ENCODE measurements at regions not wholly inside any gene's neighbourhood (a gene's known extent, or its start where the extent isn't known, plus 50 kb on each side); places are given as distances from the start of the nearest gene placed in this dataset.

DNA sequence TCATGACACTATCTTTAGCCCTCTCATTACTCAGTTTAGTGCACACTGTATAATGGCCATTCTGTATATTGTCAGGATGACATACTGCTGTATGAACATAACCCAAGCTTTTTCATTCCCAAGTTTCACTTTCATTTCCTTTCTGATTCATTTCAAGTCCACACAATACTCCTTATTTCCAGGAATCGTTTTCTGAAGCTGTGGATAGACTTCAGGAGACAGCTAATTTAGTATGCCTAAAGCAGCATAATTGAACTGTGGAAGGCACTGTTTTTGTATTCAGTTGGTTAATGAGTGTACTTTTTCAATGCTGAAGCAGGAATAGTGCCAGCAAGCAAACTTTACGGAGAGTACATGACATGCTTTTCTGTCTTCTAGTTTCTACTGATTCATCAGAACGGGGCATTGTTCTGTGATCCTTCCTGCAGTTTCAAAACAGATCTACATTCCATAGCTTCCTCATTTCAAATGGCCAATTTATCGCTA is 578.5 kb upstream of the ZP4 start:
- TF ChIP-seq, protein P1, sequence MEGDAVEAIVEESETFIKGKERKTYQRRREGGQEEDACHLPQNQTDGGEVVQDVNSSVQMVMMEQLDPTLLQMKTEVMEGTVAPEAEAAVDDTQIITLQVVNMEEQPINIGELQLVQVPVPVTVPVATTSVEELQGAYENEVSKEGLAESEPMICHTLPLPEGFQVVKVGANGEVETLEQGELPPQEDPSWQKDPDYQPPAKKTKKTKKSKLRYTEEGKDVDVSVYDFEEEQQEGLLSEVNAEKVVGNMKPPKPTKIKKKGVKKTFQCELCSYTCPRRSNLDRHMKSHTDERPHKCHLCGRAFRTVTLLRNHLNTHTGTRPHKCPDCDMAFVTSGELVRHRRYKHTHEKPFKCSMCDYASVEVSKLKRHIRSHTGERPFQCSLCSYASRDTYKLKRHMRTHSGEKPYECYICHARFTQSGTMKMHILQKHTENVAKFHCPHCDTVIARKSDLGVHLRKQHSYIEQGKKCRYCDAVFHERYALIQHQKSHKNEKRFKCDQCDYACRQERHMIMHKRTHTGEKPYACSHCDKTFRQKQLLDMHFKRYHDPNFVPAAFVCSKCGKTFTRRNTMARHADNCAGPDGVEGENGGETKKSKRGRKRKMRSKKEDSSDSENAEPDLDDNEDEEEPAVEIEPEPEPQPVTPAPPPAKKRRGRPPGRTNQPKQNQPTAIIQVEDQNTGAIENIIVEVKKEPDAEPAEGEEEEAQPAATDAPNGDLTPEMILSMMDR (IDR thresholded peaks at IDR 0.05) = no peak
- Histone ChIP-seq H3K4me3 (ENCODE audit: low read depth in 1 of 2, low read length in 1 of 2) (no peak overlapping the region), H3K27me3 (no peaks in the 10 kb centered on the region), H3K4me1 (ENCODE audit: control insufficient read depth in 1 of 2, insufficient read depth in 1 of 2, low read depth in 1 of 2, low read length in 1 of 2) (no peaks in the 10 kb centered on the region), H3K9me3 (no peaks in the 10 kb centered on the region), H3K36me3 (no peaks in the 10 kb centered on the region), H3K27ac (no peak overlapping the region)

DNA sequence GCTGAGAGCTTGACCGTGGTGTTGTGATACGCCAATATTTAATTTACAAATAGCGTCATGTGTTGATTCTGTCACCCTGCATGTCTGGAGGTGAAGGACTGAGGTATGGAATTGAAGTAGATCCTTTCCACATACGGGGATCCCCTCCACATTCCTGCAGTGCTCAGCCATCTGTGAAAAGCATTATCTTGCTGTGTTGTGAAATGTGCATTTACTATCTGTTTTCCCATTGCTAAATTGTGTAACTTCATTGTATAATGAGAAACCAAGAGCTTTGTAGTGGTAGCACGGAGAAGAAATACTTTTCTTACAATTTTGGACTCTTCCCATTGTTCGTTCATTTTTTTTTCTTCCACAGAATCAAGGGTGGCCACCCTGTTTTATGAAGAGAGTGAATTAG is 577.3 kb upstream of the ZP4 start:
- Histone ChIP-seq H3K36me3 (no peaks in the 10 kb centered on the region), H3K27me3 (no peaks in the 10 kb centered on the region), H3K4me3 (ENCODE audit: low read depth in 1 of 2, low read length in 1 of 2) (no peak overlapping the region), H3K4me1 (ENCODE audit: control insufficient read depth in 1 of 2, insufficient read depth in 1 of 2, low read depth in 1 of 2, low read length in 1 of 2) (no peaks in the 10 kb centered on the region), H3K9me3 (no peaks in the 10 kb centered on the region), H3K27ac (no peak overlapping the region)
- TF ChIP-seq, protein P1 (IDR thresholded peaks at IDR 0.05) = no peak

DNA sequence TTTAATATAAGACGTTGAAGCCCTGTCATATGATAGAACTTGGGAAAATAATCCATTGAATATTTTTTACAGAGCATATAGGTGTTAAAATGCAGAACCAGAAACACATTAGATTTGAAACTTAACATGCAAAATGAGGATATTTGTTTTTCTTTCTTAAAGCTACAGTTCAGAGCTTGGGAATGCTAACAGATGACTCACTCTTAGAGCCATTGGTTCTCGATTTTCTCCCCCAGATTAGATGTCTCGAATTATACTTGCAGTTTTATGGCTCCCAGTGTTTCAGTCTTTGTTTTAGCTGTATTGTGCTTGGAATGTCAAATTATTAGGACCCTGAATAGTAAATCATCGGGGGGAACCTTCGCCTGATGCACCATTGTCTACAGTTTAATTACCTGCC is 575.7 kb upstream of the ZP4 start:
- no peaks in the 10 kb centered on the region for H3K9me3 ChIP-seq
- no peak overlapping the region for H3K4me3 ChIP-seq (ENCODE audit: low read depth in 1 of 2, low read length in 1 of 2)
- TF ChIP-seq, protein P1 (IDR thresholded peaks at IDR 0.05) = no peak
- H3K36me3 ChIP-seq = no peaks in the 10 kb centered on the region
- H3K27me3 ChIP-seq = no peaks in the 10 kb centered on the region
- H3K4me1 ChIP-seq (ENCODE audit: control insufficient read depth in 1 of 2, insufficient read depth in 1 of 2, low read depth in 1 of 2, low read length in 1 of 2) = no peaks in the 10 kb centered on the region
- no peak overlapping the region for H3K27ac ChIP-seq

- H3K4me1 ChIP-seq (ENCODE audit: control insufficient read depth in 1 of 2, insufficient read depth in 1 of 2, low read depth in 1 of 2, low read length in 1 of 2) = no peaks in the 10 kb centered on the region
- no peaks in the 10 kb centered on the region for H3K36me3 ChIP-seq
- no peak overlapping the region for H3K4me3 ChIP-seq (ENCODE audit: low read depth in 1 of 2, low read length in 1 of 2)
- H3K27me3 ChIP-seq = no peaks in the 10 kb centered on the region
- no peaks in the 10 kb centered on the region for H3K9me3 ChIP-seq
- TF ChIP-seq, protein P1 (IDR thresholded peaks at IDR 0.05) = no peak
- no peak overlapping the region for H3K27ac ChIP-seq
These were observed 574.7 kb upstream of the ZP4 start for GRCh38 chr1:238465449-238465848.

DNA sequence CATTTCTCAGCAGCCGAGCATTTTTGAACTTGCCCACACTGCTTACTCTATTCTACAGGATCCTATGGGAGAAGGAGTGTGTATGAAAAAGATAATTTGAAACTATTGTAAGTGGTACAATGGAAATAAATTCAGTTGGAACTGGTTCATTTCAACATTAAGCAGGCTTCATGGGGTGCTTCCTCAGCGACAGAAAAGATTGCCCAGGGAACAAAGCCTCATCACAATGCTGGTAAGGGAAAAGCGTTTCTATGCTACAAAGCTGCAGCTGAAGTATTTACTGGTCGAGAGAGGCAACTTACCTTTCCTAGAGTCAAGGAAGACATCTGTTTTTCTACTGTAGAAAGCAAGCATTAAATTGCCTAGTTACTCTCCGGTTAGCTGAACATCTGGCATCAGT is 568.2 kb upstream of the ZP4 start:
- TF ChIP-seq, protein P1 (IDR thresholded peaks at IDR 0.05) = no peak
- Histone ChIP-seq H3K4me1 (ENCODE audit: control insufficient read depth in 1 of 2, insufficient read depth in 1 of 2, low read depth in 1 of 2, low read length in 1 of 2) (no peaks in the 10 kb centered on the region), H3K27me3 (no peaks in the 10 kb centered on the region), H3K9me3 (no peaks in the 10 kb centered on the region), H3K36me3 (no peaks in the 10 kb centered on the region), H3K4me3 (ENCODE audit: low read depth in 1 of 2, low read length in 1 of 2) (no peak overlapping the region), H3K27ac (no peak overlapping the region)

- no peaks in the 10 kb centered on the region for H3K36me3 ChIP-seq
- H3K27ac ChIP-seq = no peak overlapping the region
- no peaks in the 10 kb centered on the region for H3K4me1 ChIP-seq (ENCODE audit: control insufficient read depth in 1 of 2, insufficient read depth in 1 of 2, low read depth in 1 of 2, low read length in 1 of 2)
- no peak overlapping the region for H3K4me3 ChIP-seq (ENCODE audit: low read depth in 1 of 2, low read length in 1 of 2)
- TF ChIP-seq, protein P1 (IDR thresholded peaks at IDR 0.05) = no peak
- no peaks in the 10 kb centered on the region for H3K9me3 ChIP-seq
- no peaks in the 10 kb centered on the region for H3K27me3 ChIP-seq
These were observed 566.9 kb upstream of the ZP4 start for GRCh38 chr1:238457610-238458009.

Measured in neutrophil (primary cell).